GM12892 (cell line): ENCODE measurements at regions not wholly inside any gene's neighbourhood (a gene's known extent, or its start where the extent isn't known, plus 50 kb on each side); places are given as distances from the start of the nearest gene placed in this dataset.

Source experiments
- POLR2A ChIP-seq: IDR thresholded peaks from 2 replicates; pipeline ENCODE4 v1.6.1; 2011; ENCODE audit warnings: low read depth, low read length, control low read depth
- POLR2AphosphoS5 ChIP-seq: IDR thresholded peaks from 2 replicates; pipeline ENCODE4 v1.6.1; 2011; ENCODE audit warnings: low read depth, low read length, control low read depth
- TAF1 ChIP-seq: IDR thresholded peaks from 2 replicates; pipeline ENCODE4 v1.6.1; 2011; ENCODE audit warnings: low read depth, mild to moderate bottlenecking, control low read depth, low read length, borderline replicate concordance

DNA sequence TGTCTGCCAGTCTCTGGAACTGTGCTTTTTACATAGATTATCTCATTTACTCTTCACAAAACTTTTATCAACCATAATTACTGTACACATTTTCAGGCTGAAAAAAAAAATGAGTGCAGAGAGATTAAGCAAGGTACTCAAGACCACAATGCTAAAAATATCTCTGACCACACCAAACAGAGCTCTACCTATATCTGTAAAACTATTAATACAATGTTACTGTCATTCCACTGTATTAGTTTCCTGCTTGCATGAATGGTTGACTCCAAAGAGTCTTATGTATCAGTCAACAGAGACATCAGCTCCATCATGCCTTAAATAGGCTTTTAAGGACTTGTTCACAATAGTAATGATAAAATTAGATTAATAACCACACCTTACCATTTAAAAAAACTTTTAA, 134.7 kb upstream of the CCDC150 start:
- TF ChIP-seq POLR2A: no peak
- no peak for TF ChIP-seq TAF1
- TF ChIP-seq POLR2AphosphoS5: no peak
